H1 (cell line): ENCODE measurements at regions not wholly inside any gene's neighbourhood (a gene's known extent, or its start where the extent isn't known, plus 50 kb on each side); places are given as distances from the start of the nearest gene placed in this dataset.

Experiments
- CTCF ChIA-PET: fragments of 300-600 bp; sonication (Branson Sonifier 250); formaldehyde crosslinking; loops from one replicate; lab custom pipeline; 2021; ENCODE audit not compliant: partially characterized antibody; lab: Charles Lee
- POLR2A ChIA-PET: fragments of 300-600 bp; sonication (Branson Sonifier 250); formaldehyde crosslinking; loops from one replicate; lab custom pipeline; 2021; ENCODE audit warnings: inconsistent platforms; ENCODE audit not compliant: partially characterized antibody; lab: Charles Lee
- DNase-seq, 2 experiments: peaks; one replicate each; pipeline versions ENCODE4 v3.0.0 to v3.0.0-alpha.2; 2010 to 2022; ENCODE audit warnings: low spot score in 2 of 2, low read depth in 1 of 2, mixed read lengths in 1 of 2
- FAIRE-seq: peaks from 2 replicates; lab custom pipeline; 2011; peaks lifted over from hg19 to GRCh38; lab: Jason Lieb, UNC
- H2AFZ ChIP-seq: 2 replicates; pipeline ENCODE4 v1.8.1; 2012; ENCODE audit warnings: low read length, inconsistent platforms
- H2AK5ac ChIP-seq: 2 replicates; pipeline ENCODE4 v1.6.1; 2013; ENCODE audit warnings: low read depth, low read length
- H2BK120ac ChIP-seq: replicated peaks from 2 replicates; pipeline ENCODE3; 2013; ENCODE audit warnings: low read depth, low read length, inconsistent platforms
- H2BK12ac ChIP-seq: 2 replicates; pipeline ENCODE4 v1.6.1; 2013; ENCODE audit warnings: low read depth, low read length
- H2BK15ac ChIP-seq: 2 replicates; pipeline ENCODE4 v1.6.1; 2013; ENCODE audit warnings: low read length
- H2BK20ac ChIP-seq: 2 replicates; pipeline ENCODE4 v1.6.1; 2013; ENCODE audit warnings: low read length
- H2BK5ac ChIP-seq: 2 replicates; pipeline ENCODE4 v1.6.1; 2013; ENCODE audit warnings: low read depth, low read length
- H3K14ac ChIP-seq: 2 replicates; pipeline ENCODE4 v1.6.1; 2013; ENCODE audit warnings: inconsistent platforms; ENCODE audit not compliant: insufficient read length
- H3K18ac ChIP-seq: 2 replicates; pipeline ENCODE4 v1.6.1; 2013; ENCODE audit warnings: low read length; ENCODE audit errors: extremely low read depth
- H3K23ac ChIP-seq: 2 replicates; pipeline ENCODE4 v1.6.1; 2013; ENCODE audit warnings: inconsistent platforms; ENCODE audit not compliant: insufficient read length
- H3K23me2 ChIP-seq: 2 replicates; pipeline ENCODE4 v1.6.1; 2013; ENCODE audit warnings: low read depth, low read length
- H3K27ac ChIP-seq: 2 replicates; pipeline ENCODE4 v1.6.1; 2011; ENCODE audit warnings: low read depth, low read length, inconsistent platforms
- H3K27me3 ChIP-seq, 4 experiments: replicated peaks in 1 of 4; 1 replicate in 1 of 4; 2 replicates in 3 of 4; pipeline versions ENCODE4 v1.6.1 to v1.8.1; 2011 to 2013; ENCODE audit warnings: low read length in 3 of 4, mild to moderate bottlenecking in 3 of 4, inconsistent platforms in 2 of 4, mixed read lengths in 2 of 4, moderate library complexity in 1 of 4; ENCODE audit not compliant: control insufficient read depth in 3 of 4, insufficient read depth in 3 of 4; ENCODE audit errors: extremely low read depth in 1 of 4
- H3K36me3 ChIP-seq, 4 experiments: 2 replicates each; pipeline versions ENCODE4 v1.6.1 to v1.8.1; 2011 to 2013; ENCODE audit warnings: mild to moderate bottlenecking in 4 of 4, low read length in 3 of 4, moderate library complexity in 2 of 4, control low read depth in 1 of 4, inconsistent platforms in 1 of 4; ENCODE audit not compliant: insufficient read depth in 4 of 4, control insufficient read depth in 2 of 4
- H3K4ac ChIP-seq: replicated peaks from 2 replicates; pipeline ENCODE3; 2013; ENCODE audit warnings: low read length, low read depth, mixed read lengths, inconsistent platforms; ENCODE audit not compliant: insufficient read length
- H3K4me1 ChIP-seq, 4 experiments: replicated peaks in 1 of 4; 1 replicate in 1 of 4; 2 replicates in 3 of 4; pipeline versions ENCODE4 v1.6.1 to v1.8.1; 2011 to 2013; ENCODE audit warnings: low read length in 3 of 4, inconsistent platforms in 2 of 4, mixed read lengths in 1 of 4; ENCODE audit not compliant: insufficient read depth in 4 of 4, control insufficient read depth in 3 of 4
- H3K4me2 ChIP-seq, 2 experiments: 2 replicates each; pipeline versions ENCODE4 v1.6.1 to v1.8.1; 2011 to 2013; ENCODE audit warnings: low read depth in 2 of 2, low read length in 2 of 2, control low read depth in 1 of 2, inconsistent platforms in 1 of 2, mild to moderate bottlenecking in 1 of 2; ENCODE audit not compliant: insufficient read depth in 1 of 2
- H3K4me3 ChIP-seq, 4 experiments: fragments of 200-600, 300-600 bp in 1 of 4; sonication (generic), shearing (Covaris generic), sonication (Bioruptor Twin) in 1 of 4; 2 replicates each; pipeline versions ENCODE4 v1.5.1 to v1.8.1; 2011 to 2016; ENCODE audit warnings: low read length in 4 of 4, low read depth in 3 of 4, control low read depth in 2 of 4, inconsistent platforms in 2 of 4, mild to moderate bottlenecking in 2 of 4, mixed read lengths in 1 of 4, moderate library complexity in 1 of 4; ENCODE audit not compliant: insufficient read depth in 2 of 4; ENCODE audit errors: extremely low read depth in 1 of 4
- H3K56ac ChIP-seq: replicated peaks from 2 replicates; pipeline ENCODE3; 2013; ENCODE audit warnings: low read depth, mild to moderate bottlenecking, mixed read lengths, low read length, inconsistent platforms; ENCODE audit not compliant: insufficient read length
- H3K79me1 ChIP-seq: 2 replicates; pipeline ENCODE4 v1.6.1; 2013; ENCODE audit warnings: low read depth, low read length, control low read depth
- H3K79me2 ChIP-seq, 2 experiments: 2 replicates each; pipeline versions ENCODE4 v1.6.1 to v1.8.1; 2012 to 2013; ENCODE audit warnings: low read length in 2 of 2, mild to moderate bottlenecking in 2 of 2, inconsistent platforms in 1 of 2; ENCODE audit not compliant: insufficient read depth in 2 of 2, control insufficient read depth in 1 of 2
- H3K9ac ChIP-seq, 4 experiments: replicated peaks in 1 of 4; 1 replicate in 1 of 4; 2 replicates in 3 of 4; pipeline versions ENCODE4 v1.6.1 to v1.8.1; 2011 to 2013; ENCODE audit warnings: low read depth in 3 of 4, low read length in 3 of 4, control low read depth in 2 of 4, mild to moderate bottlenecking in 2 of 4, moderate library complexity in 2 of 4, inconsistent platforms in 1 of 4; ENCODE audit errors: extremely low read depth in 1 of 4
- H3K9me3 ChIP-seq, 2 experiments: 2 replicates each; pipeline versions ENCODE4 v1.6.1 to v1.8.1; 2012 to 2013; ENCODE audit warnings: mild to moderate bottlenecking in 2 of 2, moderate library complexity in 2 of 2, control low read depth in 1 of 2, inconsistent platforms in 1 of 2, low read depth in 1 of 2, low read length in 1 of 2, mixed read lengths in 1 of 2; ENCODE audit not compliant: insufficient read depth in 2 of 2
- H4K20me1 ChIP-seq, 2 experiments: replicated peaks in 1 of 2; 2 replicates each; pipeline versions ENCODE3 to v1.8.1; 2011 to 2013; ENCODE audit warnings: inconsistent platforms in 2 of 2, low read length in 2 of 2, mild to moderate bottlenecking in 1 of 2; ENCODE audit not compliant: insufficient read depth in 2 of 2, control insufficient read depth in 1 of 2
- H4K5ac ChIP-seq: 2 replicates; pipeline ENCODE4 v1.6.1; 2013; ENCODE audit warnings: low read length, low read depth, mixed read lengths, inconsistent platforms; ENCODE audit not compliant: insufficient read length
- H4K8ac ChIP-seq: 2 replicates; pipeline ENCODE4 v1.8.0; 2013; ENCODE audit warnings: mild to moderate bottlenecking, moderate library complexity, low read length, inconsistent platforms; ENCODE audit not compliant: insufficient read depth; ENCODE audit errors: extremely low read depth
- H4K91ac ChIP-seq: replicated peaks from 2 replicates; pipeline ENCODE3; 2013; ENCODE audit warnings: low read length, mixed read lengths, inconsistent platforms; ENCODE audit not compliant: insufficient read length
- SP1 ChIP-seq: IDR thresholded peaks from 2 replicates; pipeline ENCODE4 v1.6.1; 2011; ENCODE audit warnings: low read depth, low read length
- YY1 ChIP-seq: IDR thresholded peaks from 2 replicates; pipeline ENCODE4 v1.6.1; 2011; ENCODE audit warnings: low read depth, mild to moderate bottlenecking, low read length
- WGBS, 2 experiments: shearing (Covaris generic) in 1 of 2; methylation state at CpG; one replicate each; pipeline versions ENCODE4 v1.1.6 to v1.1.7; 2013 to 2015; ENCODE audit warnings: low lambda C conversion rate in 2 of 2, mixed read lengths in 2 of 2, inconsistent platforms in 1 of 2, low coverage in 1 of 2, missing lambda C conversion rate in 1 of 2; ENCODE audit not compliant: insufficient replicate concordance in 2 of 2, insufficient coverage in 1 of 2, insufficient read length in 1 of 2; ENCODE audit errors: extremely low coverage in 1 of 2, missing lambda C conversion rate in 1 of 2; 5-methylcytosine and 5-hydroxymethylcytosine counted together

GRCh38 chr14:35989736-35990135 lies 163.6 kb downstream of the BRMS1L start:
- DNase-seq (no peak), FAIRE-seq (no peak)
- no peaks in the 10 kb centered on the region for H3K4me1 ChIP-seq
- TF ChIP-seq SP1 (no peak), YY1 (no peak)
- H4K5ac ChIP-seq, result no peak overlapping the region
- no peak overlapping the region for H4K8ac ChIP-seq
- no peaks in the 10 kb centered on the region for H3K79me1 ChIP-seq
- no peak overlapping the region for H3K4me3 ChIP-seq
- no peaks in the 10 kb centered on the region for H3K27me3 ChIP-seq
- H3K4me2 ChIP-seq, result no peak overlapping the region
- H3K27ac ChIP-seq, result no peak overlapping the region
- no peak overlapping the region for H2BK5ac ChIP-seq
- 85% methylated on average over 4 of the region's 4 CpGs; no CpG with 5 or more reads in 1 of the 2 experiments for WGBS, 2 experiments
- no peak overlapping the region for H2BK20ac ChIP-seq
- no peaks in the 10 kb centered on the region for H3K36me3 ChIP-seq
- H3K56ac ChIP-seq, result no peak overlapping the region
- H3K23me2 ChIP-seq, result no peaks in the 10 kb centered on the region; the same call in 1 of the 2 replicates
- no peak overlapping the region for H3K9ac ChIP-seq
- no peak overlapping the region for H3K23ac ChIP-seq
- ChIA-PET CTCF (interaction anchor here (0.7 to 0.9 kb wide), 3 partner anchors 10 to 36 kb away, joined by 3 read pairs; no protein-coding TSS in a partner anchor), POLR2A (interaction anchor here (1.0 kb wide), 1 partner anchor 25 kb away, joined by 3 read pairs; no protein-coding TSS in a partner anchor)
- H3K18ac ChIP-seq, result no peak overlapping the region
- no peak overlapping the region for H2BK12ac ChIP-seq
- no peak overlapping the region for H4K91ac ChIP-seq
- no peak overlapping the region for H2BK15ac ChIP-seq
- no peak overlapping the region for H2AK5ac ChIP-seq
- no peaks in the 10 kb centered on the region for H3K9me3 ChIP-seq
- H3K79me2 ChIP-seq, result no peaks in the 10 kb centered on the region
- no peak overlapping the region for H3K4ac ChIP-seq
- no peak overlapping the region for H3K14ac ChIP-seq
- no peak overlapping the region for H2BK120ac ChIP-seq
- no peak overlapping the region for H2AFZ ChIP-seq
- H4K20me1 ChIP-seq, result no peaks in the 10 kb centered on the region
